T-helper 17 cell (primary cell): ENCODE measurements at regions not wholly inside any gene's neighbourhood (a gene's known extent, or its start where the extent isn't known, plus 50 kb on each side); places are given as distances from the start of the nearest gene placed in this dataset.
"Not testable (repeated sequence)": the region's sequence is repeated elsewhere in the genome, so short reads cannot be mapped to it uniquely, and the experiment has no call there.

Source experiments
- ATAC-seq: fragments of 150-1000 bp; cut with Tn5 transposase; 2 replicates; pipeline ENCODE4 v1.10.0; 2021; ENCODE audit warnings: mild to moderate bottlenecking, moderate library complexity
- DNase-seq, 3 donors: peaks; one replicate each; pipeline versions ENCODE4 v3.0.0 to v3.0.0-alpha.2; 2020 to 2021
- H3K9me3 ChIP-seq: one replicate; pipeline ENCODE4 v1.7.0; 2013; ENCODE audit warnings: low read length, mild to moderate bottlenecking; ENCODE audit not compliant: control insufficient read depth, poor library complexity, severe bottlenecking
- H3K27ac Mint-ChIP-seq: one replicate; pipeline ENCODE4 v1.8.0; 2022; ENCODE audit warnings: mild to moderate bottlenecking, moderate library complexity, mixed read lengths
- H3K27me3 Mint-ChIP-seq: one replicate; pipeline ENCODE4 v1.8.0; 2022; ENCODE audit warnings: mixed read lengths
- H3K36me3 Mint-ChIP-seq: one replicate; pipeline ENCODE4 v1.8.0; 2022; ENCODE audit warnings: low read depth, mixed read lengths
- H3K4me1 Mint-ChIP-seq: one replicate; pipeline ENCODE4 v1.8.0; 2022; ENCODE audit warnings: mild to moderate bottlenecking, mixed read lengths
- H3K4me3 Mint-ChIP-seq: one replicate; pipeline ENCODE4 v1.8.0; 2022; ENCODE audit warnings: mild to moderate bottlenecking, moderate library complexity, mixed read lengths

DNA sequence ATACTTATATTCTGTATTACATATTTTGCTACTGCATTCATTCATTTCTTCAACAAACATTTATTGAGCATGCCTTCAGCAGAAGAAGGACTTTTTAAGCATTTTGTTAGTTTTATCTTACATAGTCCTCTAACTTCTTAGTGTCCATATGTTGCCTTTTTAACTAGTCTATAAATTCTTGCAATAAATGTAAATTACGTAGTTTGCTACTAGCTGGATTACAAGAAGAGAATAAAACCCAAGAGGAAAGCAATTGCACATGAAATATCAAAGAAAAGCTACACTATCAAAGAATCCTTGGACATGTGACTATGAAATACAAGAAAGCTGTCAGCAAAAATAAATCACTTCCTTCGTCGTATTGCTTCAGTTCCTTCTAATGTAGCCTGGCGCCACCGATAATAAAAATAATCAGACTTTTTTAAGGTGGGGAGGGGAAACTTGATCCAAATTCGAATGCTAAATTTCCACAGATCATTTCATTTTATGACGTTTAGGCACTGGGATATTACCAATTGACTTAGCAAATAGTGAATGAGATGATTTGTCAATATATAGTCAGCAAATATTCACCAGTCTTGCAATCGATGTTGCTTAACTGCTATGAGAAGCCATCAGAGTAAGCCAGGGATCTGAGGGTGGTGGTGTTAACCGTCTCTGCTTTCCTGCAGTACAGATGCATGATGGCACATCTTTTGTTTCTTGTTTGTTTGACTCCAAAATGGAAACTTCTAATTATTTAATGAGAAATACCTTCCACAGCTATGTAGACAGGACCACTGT, 258.7 kb upstream of the EXOC2 start:
- peaks cover 3% of the 10 kb centered on the region for H3K36me3 Mint-ChIP-seq
- no peak overlapping the region for H3K27ac Mint-ChIP-seq
- H3K4me1 Mint-ChIP-seq, result no peaks in the 10 kb centered on the region
- no peak for ATAC-seq
- no peak overlapping the region for H3K4me3 Mint-ChIP-seq
- DNase-seq, result no peak
- no peaks in the 10 kb centered on the region for H3K9me3 ChIP-seq
- H3K27me3 Mint-ChIP-seq, result peaks cover 37% of the 10 kb centered on the region

DNA sequence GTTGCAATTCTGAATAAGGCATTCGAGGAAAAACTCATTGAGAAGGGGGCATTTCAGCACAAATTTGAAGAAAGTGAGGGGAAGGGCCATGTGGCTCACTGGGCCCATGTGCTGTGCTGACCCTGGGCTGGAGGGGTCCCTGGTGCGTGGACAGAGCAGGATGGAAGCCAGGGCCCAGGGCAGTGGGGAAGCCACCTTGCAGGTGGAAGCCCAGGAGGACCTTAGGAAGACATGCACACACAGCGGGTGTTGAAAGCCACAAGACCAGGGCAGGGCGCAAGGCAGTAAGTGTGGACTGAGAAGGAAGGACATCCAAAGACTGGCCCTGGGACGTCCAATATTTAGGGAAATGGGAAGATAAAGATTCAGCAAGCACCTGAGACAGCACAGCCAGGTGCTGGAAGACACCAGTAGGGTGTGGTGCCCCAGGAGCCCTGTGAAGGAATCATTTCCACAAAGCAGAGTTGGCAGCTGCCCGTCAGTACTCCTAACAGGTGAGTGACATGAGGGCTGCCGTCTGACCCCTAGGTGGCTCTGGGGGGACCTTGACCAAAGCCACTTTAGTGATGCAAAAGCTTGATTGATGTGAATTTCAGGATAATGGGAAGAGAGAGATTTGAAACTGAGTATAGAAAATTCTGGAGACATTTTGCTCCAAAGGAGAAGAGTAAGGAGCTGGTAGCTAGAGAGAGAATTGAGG, 254.4 kb upstream of the EXOC2 start:
- no peaks in the 10 kb centered on the region for H3K9me3 ChIP-seq
- no peak for ATAC-seq
- Mint-ChIP-seq H3K27ac (no peak overlapping the region), H3K36me3 (no peaks in the 10 kb centered on the region), H3K4me3 (no peak overlapping the region), H3K27me3 (peaks cover 14% of the 10 kb centered on the region), H3K4me1 (no peaks in the 10 kb centered on the region)
- no peak for DNase-seq

DNA sequence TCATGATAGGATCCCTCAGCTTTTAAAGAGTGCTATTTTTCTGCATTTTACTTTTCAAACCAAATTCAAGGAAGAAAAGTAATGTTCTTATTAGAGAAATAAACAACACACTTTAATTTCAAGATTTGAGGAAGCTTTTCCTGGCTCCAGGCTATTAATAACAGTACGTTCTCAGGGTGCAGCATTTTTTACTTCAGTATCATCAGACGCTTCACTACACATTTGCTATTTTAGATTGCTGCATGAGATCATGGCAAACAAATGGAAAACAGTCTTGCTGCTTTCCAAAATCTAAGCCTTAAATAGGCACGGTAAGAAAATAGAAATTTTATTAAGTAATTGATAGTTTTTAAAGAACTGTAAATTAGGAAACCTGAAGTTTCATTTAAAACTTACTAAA, 253.6 kb upstream of the EXOC2 start:
- peaks cover 20% of the 10 kb centered on the region for H3K27me3 Mint-ChIP-seq

DNA sequence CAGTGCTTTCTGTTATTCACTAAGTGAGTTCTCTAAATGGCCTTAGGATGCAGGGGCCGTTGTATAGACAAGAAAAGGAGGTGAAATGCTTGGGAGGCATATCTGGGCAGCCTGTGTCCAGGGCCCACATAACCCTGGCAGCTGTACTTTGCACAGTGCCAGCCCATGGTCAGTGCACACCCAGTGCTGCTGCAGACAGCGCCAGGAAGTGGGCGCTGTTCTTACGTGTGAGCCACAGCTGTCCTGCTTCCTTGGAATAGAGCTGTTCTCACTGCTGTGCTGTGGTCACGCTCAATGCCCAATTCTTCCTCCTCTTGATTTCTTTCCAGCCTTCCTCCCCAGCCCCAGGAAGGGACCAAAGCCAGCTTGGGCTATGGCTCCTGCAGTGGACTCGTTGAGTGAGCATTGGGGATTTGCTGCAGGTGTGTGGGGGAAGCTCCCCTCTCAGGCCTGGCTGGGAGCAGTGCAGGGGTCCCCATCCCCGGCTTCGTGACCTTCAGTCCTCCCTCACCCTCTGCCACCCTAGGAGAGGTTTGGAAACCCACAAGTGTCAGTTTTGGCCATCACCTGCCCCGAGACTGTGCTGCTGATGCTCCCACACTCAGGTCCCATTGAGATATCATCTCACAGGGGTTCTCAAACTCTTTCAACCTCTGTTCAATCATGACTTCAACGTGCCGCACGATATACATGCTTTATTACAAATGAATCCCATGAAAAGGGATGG, 246.8 kb upstream of the EXOC2 start:
- no peaks in the 10 kb centered on the region for H3K9me3 ChIP-seq
- H3K36me3 Mint-ChIP-seq, result no peaks in the 10 kb centered on the region
- H3K4me3 Mint-ChIP-seq, result no peak overlapping the region
- H3K27me3 Mint-ChIP-seq, result peaks cover 56% of the 10 kb centered on the region
- no peaks in the 10 kb centered on the region for H3K4me1 Mint-ChIP-seq
- DNase-seq (no peak), ATAC-seq (no peak)
- H3K27ac Mint-ChIP-seq, result no peak overlapping the region

More for the DNA sequence above, 253.6 kb upstream of the EXOC2 start:
- no peak overlapping the region for H3K27ac Mint-ChIP-seq
- no peaks in the 10 kb centered on the region for H3K4me1 Mint-ChIP-seq
- no peaks in the 10 kb centered on the region for H3K9me3 ChIP-seq
- DNase-seq (no peak), ATAC-seq (no peak)
- H3K36me3 Mint-ChIP-seq, result no peaks in the 10 kb centered on the region
- no peak overlapping the region for H3K4me3 Mint-ChIP-seq

DNA sequence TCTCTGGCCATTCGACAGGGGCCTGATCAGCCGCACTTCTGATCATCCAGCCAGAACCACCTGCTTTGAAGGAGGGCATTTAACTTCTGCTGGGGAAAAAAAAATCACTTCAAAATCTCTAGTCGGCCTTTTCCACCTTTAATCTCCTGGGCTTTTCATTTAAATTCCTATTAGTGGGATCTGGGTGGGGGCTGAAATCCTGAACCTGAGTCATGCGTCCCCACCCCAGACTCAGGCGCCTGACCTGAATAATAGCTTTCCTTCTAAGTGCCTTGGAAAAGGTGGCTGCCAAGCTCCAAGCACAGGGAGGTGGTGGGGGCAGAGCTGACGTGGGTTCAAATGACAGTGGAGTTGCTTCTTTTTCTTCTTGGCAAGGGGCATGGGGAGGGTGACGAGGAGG, 246.0 kb upstream of the EXOC2 start:
- Mint-ChIP-seq H3K4me1 (no peaks in the 10 kb centered on the region), H3K27ac (no peak overlapping the region), H3K27me3 (peaks cover 64% of the 10 kb centered on the region), H3K36me3 (no peaks in the 10 kb centered on the region), H3K4me3 (no peak overlapping the region)
- ATAC-seq (no peak), DNase-seq (no peak)
- H3K9me3 ChIP-seq, result no peaks in the 10 kb centered on the region

DNA sequence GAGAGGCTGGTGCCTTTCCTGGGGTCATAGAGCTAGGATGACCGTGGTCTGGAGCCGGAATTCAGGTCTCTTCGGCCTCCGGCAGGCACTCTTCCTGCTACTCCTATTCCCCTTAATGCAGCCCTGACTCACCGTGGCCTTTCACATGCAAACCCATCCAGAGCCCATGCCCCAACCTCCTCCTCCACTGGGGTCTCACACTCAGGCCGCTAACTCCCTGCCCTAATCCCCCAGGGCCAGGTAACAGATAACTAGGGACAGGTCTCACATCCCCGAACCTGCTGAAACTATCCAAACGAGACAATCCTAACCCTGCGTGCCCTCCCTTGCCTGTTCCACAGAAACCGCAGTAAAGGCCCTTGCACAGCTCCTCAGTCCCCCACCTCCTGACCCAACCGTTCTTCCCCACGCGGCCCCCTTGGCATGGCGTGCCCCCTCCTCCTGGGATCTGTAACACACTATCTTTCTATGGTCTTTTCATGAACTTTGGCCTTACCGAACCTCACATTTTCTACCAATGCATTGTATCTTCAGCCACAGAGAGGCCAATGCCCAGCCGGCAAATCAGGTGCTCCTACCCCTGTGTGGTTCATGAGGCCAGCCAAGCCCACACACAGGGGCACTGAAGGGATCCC, 245.4 kb upstream of the EXOC2 start:
- no peaks in the 10 kb centered on the region for H3K9me3 ChIP-seq
- Mint-ChIP-seq H3K4me1 (no peaks in the 10 kb centered on the region), H3K4me3 (no peak overlapping the region), H3K36me3 (no peaks in the 10 kb centered on the region), H3K27me3 (peaks cover 67% of the 10 kb centered on the region), H3K27ac (no peak overlapping the region)
- ATAC-seq (no peak), DNase-seq (no peak)

DNA sequence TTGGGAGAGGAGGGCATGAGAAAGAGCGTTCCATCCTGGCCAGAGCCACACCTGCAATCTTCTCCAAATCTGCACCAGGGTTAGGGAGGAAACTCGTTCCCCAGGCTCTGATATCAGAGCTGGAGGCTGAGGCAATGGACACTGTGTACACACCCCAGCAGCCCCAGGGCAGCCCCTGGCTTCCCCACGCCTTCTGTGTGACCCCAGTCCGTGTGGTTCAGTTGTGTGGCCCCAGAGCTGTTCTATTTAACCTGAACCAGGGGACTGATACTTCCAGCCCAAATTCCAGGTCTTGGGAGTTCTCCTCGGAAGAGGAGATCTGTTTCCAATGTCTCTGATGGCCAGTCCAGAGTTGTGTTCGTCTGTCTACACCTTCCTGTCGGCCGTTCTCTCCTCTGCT, 242.6 kb upstream of the EXOC2 start:
- no peaks in the 10 kb centered on the region for H3K9me3 ChIP-seq
- DNase-seq, result no peak
- Mint-ChIP-seq H3K36me3 (no peaks in the 10 kb centered on the region), H3K4me1 (no peaks in the 10 kb centered on the region), H3K4me3 (no peak overlapping the region), H3K27me3 (peaks cover 58% of the 10 kb centered on the region), H3K27ac (no peak overlapping the region)
- no peak for ATAC-seq

DNA sequence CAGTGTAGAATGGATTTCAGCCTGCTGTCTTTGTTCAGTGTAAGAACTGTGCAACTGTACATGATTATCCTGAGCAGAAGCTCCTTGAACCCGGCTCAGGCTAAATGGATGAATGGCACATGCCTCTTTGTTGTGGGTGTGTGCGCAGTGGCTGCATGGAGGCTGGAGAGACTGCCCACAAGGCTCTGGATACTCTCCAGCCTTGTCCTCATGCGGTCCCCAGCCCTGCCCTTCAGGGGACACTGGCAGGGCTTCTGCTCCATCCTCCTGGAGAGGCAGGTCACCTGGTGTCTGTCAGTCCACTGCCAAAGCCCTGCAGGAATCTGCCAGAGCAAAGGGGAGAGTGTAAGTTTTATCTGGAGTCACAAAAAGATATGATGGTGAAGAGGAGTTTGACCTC, 241.7 kb upstream of the EXOC2 start:
- no peaks in the 10 kb centered on the region for H3K4me1 Mint-ChIP-seq
- H3K27ac Mint-ChIP-seq, result no peak overlapping the region
- peaks cover 54% of the 10 kb centered on the region for H3K27me3 Mint-ChIP-seq
- H3K9me3 ChIP-seq, result no peaks in the 10 kb centered on the region
- ATAC-seq (no peak), DNase-seq (no peak)
- H3K4me3 Mint-ChIP-seq, result no peak overlapping the region
- H3K36me3 Mint-ChIP-seq, result no peaks in the 10 kb centered on the region

DNA sequence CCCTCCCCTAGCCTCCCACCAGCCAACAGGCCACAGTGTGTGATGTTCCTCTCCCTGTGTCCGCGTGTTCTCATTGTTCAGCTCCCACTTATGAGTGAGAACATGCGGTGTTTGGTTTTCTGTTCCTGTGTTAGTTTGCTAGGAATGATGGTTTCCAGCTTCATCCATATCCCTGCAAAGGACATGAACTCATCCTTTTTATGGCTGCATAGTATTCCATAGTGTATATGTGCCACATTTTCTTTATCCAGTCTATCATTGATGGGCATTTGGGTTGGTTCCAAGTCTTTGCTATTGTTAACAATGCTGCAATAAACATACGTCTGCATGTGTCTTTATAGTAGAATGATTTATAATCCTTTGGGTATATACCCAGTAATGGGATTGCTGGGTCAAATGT, 239.0 kb upstream of the EXOC2 start:
- not testable (repeated sequence) for H3K4me1 Mint-ChIP-seq, H3K4me3 Mint-ChIP-seq, ATAC-seq, H3K36me3 Mint-ChIP-seq, H3K9me3 ChIP-seq, H3K27ac Mint-ChIP-seq, DNase-seq
- peaks cover 34% of the 10 kb centered on the region for H3K27me3 Mint-ChIP-seq

DNA sequence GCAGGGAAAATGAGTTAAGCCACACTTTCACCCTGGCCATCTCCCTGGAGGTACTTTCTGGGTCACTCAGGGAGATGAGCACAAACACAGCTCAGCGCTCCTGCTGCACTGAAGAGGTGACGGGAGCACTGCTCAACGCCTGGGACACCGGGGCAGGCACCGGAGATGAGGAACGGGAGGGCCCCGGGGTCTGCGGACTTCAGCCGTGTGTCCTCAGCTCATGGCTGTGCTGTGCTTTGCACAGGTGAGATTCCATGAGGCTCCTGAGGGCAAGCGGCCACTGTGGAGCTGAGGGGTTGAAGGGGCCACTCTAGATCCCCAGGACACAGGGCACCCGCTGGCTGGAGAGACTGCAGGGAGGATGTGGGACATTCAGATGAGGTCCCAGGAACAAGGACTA, 234.2 kb upstream of the EXOC2 start:
- ATAC-seq, result no peak
- H3K36me3 Mint-ChIP-seq, result no peaks in the 10 kb centered on the region
- peaks cover 13% of the 10 kb centered on the region for H3K27me3 Mint-ChIP-seq
- DNase-seq, result no peak
- no peaks in the 10 kb centered on the region for H3K4me1 Mint-ChIP-seq
- H3K4me3 Mint-ChIP-seq, result no peak overlapping the region
- no peak overlapping the region for H3K27ac Mint-ChIP-seq
- no peaks in the 10 kb centered on the region for H3K9me3 ChIP-seq

DNA sequence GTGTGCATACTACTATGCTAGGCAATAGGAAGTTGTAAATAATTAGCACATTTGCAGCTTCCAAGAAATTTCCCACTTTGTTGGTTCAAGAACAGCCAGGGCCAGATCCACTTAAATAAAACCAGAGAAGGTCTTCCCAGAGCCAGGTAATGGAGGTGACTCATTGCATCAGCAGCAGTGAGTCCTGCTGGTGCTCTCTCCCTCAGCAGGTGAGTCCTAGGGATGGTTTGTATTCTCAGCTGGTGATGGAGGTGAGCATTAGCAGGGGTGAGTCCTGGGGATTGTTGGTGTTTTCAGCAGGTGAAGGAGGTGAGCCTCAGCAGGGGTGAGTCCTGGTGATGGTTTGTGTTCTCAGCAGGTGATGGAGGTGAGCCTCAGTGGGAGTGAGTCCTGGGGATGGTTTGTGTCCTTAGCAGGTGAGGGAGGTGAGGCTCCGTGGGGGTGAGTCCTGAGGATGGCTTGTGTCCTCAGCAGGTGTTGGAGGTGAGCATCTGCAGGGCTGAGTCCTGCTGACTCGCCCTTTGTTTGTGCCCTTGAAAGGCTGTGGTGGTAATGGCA, 232.8 kb upstream of the EXOC2 start:
- Mint-ChIP-seq H3K27me3 (peaks cover 7% of the 10 kb centered on the region), H3K4me1 (no peaks in the 10 kb centered on the region), H3K27ac (no peak overlapping the region), H3K4me3 (no peak overlapping the region), H3K36me3 (no peaks in the 10 kb centered on the region)
- no peak for DNase-seq
- no peak for ATAC-seq
- no peaks in the 10 kb centered on the region for H3K9me3 ChIP-seq

DNA sequence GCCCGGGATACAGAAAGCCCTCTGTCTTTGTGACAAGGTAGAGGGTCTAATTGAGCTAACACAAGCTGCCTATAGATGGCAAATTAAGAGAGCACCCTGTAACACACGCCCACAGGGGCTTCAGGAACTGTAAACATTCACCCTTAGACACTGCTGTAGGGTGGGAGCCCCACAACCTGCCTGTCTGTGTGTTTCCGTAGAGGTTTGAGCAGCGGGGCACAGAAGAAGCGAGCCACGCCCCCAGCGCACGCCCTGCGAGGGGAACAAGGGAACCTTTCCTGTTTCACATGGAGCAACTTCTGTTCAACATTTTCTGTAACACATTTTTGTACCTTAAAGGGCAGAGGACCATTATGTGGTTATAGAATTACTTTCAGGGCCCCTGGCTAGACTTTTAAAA, 231.7 kb upstream of the EXOC2 start:
- H3K36me3 Mint-ChIP-seq, result no peaks in the 10 kb centered on the region
- ATAC-seq, result no peak
- H3K9me3 ChIP-seq, result no peaks in the 10 kb centered on the region
- no peaks in the 10 kb centered on the region for H3K4me1 Mint-ChIP-seq
- DNase-seq, result no peak
- no peak overlapping the region for H3K27ac Mint-ChIP-seq
- no peak overlapping the region for H3K4me3 Mint-ChIP-seq
- peaks cover 7% of the 10 kb centered on the region for H3K27me3 Mint-ChIP-seq

DNA sequence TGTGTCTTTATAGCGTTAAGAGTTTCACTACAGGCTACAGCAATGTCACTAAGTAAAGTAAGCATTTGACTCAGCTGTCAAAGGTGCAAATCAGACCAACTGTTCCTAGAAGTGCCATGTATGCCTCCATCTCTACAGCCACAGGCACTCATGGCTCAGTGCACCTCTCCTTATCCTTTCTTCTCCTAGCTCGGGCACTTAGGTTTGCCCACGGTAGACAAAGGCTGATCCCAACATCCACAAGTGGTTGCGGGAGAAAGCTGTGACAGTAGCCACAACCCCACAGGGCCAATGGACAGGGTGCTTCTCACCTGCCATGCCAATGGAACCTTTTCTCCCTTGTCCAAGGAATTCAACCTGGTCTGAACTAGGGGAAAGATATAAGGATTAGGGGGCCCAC, 228.5 kb upstream of the EXOC2 start:
- H3K27me3 Mint-ChIP-seq, result peaks cover 14% of the 10 kb centered on the region
- no peak overlapping the region for H3K27ac Mint-ChIP-seq
- H3K4me1 Mint-ChIP-seq, result no peaks in the 10 kb centered on the region
- no peaks in the 10 kb centered on the region for H3K36me3 Mint-ChIP-seq
- ATAC-seq, result no peak
- H3K9me3 ChIP-seq, result no peaks in the 10 kb centered on the region
- H3K4me3 Mint-ChIP-seq, result no peak overlapping the region
- no peak for DNase-seq
